ENCODE measurements at regions not wholly inside any gene's neighbourhood (a gene's known extent, or its start where the extent isn't known, plus 50 kb on each side); places are given as distances from the start of the nearest gene placed in this dataset.

DNA sequence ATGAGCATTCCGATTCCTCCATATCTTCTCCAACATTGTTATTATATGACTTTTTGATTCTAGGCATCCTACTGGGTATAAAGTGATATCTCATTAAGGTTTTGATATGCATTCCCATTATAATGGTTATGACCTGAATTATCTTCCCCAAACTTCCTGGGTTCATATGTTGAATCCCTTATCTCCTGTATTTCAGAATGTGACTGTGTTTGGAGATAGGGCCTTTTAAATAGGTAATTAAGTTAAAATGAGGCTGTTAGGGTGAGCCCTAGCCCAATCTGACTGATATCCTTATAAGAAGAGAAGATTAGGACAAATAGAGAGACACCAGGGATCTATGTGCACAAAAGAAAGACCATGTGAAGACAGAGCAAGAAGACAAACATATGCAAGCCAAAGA lies 96.9 kb upstream of the PMCH start:
- TF ChIP-seq, protein P1, sequence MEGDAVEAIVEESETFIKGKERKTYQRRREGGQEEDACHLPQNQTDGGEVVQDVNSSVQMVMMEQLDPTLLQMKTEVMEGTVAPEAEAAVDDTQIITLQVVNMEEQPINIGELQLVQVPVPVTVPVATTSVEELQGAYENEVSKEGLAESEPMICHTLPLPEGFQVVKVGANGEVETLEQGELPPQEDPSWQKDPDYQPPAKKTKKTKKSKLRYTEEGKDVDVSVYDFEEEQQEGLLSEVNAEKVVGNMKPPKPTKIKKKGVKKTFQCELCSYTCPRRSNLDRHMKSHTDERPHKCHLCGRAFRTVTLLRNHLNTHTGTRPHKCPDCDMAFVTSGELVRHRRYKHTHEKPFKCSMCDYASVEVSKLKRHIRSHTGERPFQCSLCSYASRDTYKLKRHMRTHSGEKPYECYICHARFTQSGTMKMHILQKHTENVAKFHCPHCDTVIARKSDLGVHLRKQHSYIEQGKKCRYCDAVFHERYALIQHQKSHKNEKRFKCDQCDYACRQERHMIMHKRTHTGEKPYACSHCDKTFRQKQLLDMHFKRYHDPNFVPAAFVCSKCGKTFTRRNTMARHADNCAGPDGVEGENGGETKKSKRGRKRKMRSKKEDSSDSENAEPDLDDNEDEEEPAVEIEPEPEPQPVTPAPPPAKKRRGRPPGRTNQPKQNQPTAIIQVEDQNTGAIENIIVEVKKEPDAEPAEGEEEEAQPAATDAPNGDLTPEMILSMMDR (IDR thresholded peaks at IDR 0.05; ENCODE audit: low read depth, low read length) = no peak
- TF ChIP-seq EZH2phosphoT487 (IDR thresholded peaks at IDR 0.05; ENCODE audit: low read depth) = no peak
